Esophagus squamous epithelium (tissue), 4 donors: ENCODE measurements at regions not wholly inside any gene's neighbourhood (a gene's known extent, or its start where the extent isn't known, plus 50 kb on each side); places are given as distances from the start of the nearest gene placed in this dataset.
A peak's percentile ranks its signal among the peaks of the same experiment; 100 is the strongest.

Experiments
- POLR2A ChIP-seq, 4 donors: fragments of 450-650 bp; IDR thresholded peaks; one replicate each; pipeline ENCODE4 v1.6.1; 2017; ENCODE audit warnings: antibody characterized with exemption in 4 of 4, mild to moderate bottlenecking in 4 of 4, moderate library complexity in 3 of 4
- TF ChIP-seq, protein P1 (sequence below), 6 experiments: fragments of 450-650 bp in 4 of 6; fragments of 200-600 bp in 2 of 6; sonication (generic) in 2 of 6; IDR thresholded peaks; one replicate each; pipeline ENCODE4 v1.5.1; 2016 to 2019; ENCODE audit warnings: antibody characterized with exemption in 6 of 6, mild to moderate bottlenecking in 4 of 6, moderate library complexity in 4 of 6

DNA sequence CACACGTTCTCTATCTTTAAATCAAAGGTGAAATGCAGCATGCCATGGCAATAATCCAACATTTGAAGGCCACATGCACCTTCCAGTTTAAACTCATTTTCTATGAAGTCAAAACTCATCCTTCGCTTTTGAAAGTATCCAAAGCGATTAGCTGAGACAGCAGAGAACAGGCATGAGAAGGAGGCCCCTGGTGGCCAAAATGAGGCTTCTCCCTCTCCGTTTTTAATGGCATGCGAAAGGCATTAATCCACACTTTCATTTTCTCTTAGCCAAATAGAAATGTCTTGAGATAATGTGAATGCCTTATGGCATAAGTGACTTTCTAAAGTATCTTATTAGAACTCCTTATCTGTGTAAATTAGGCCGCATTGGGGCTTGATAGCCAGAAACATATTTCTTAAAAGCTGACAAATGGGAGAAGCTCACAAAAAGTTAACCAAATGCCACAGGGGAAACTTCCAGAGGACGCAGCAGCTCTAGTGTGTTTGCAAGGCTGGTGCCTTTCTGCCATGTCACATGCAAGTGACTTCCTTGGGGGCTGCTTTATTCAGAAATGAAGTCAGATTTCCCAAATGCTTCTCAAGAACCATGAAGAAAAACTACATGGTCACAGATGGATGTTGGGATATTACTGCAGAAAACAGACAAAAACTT, 1189.6 kb downstream of the SORCS1 start:
- no peak for TF ChIP-seq POLR2A (IDR thresholded peaks at IDR 0.05)
- TF ChIP-seq, protein P1, sequence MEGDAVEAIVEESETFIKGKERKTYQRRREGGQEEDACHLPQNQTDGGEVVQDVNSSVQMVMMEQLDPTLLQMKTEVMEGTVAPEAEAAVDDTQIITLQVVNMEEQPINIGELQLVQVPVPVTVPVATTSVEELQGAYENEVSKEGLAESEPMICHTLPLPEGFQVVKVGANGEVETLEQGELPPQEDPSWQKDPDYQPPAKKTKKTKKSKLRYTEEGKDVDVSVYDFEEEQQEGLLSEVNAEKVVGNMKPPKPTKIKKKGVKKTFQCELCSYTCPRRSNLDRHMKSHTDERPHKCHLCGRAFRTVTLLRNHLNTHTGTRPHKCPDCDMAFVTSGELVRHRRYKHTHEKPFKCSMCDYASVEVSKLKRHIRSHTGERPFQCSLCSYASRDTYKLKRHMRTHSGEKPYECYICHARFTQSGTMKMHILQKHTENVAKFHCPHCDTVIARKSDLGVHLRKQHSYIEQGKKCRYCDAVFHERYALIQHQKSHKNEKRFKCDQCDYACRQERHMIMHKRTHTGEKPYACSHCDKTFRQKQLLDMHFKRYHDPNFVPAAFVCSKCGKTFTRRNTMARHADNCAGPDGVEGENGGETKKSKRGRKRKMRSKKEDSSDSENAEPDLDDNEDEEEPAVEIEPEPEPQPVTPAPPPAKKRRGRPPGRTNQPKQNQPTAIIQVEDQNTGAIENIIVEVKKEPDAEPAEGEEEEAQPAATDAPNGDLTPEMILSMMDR (IDR thresholded peaks at IDR 0.05) = peak; percentile 18 to 60 (median 44)
